GM18951 (cell line): ENCODE measurements at regions not wholly inside any gene's neighbourhood (a gene's known extent, or its start where the extent isn't known, plus 50 kb on each side); places are given as distances from the start of the nearest gene placed in this dataset.
"Not testable (repeated sequence)": the region's sequence is repeated elsewhere in the genome, so short reads cannot be mapped to it uniquely, and the experiment has no call there.

Experiments
- POLR2A ChIP-seq: IDR thresholded peaks from 4 replicates; pipeline ENCODE4 v1.6.1; 2011; ENCODE audit warnings: mild to moderate bottlenecking; ENCODE audit not compliant: insufficient read length, insufficient read depth; ENCODE audit errors: extremely low read depth
- in situ Hi-C: fragments of 300-500 bp; cut with MboI; formaldehyde crosslinking; loops from one replicate; pipeline ENCODE4 v1.12.0; 2022; ENCODE audit warnings: low sequenced_read_pairs, mixed read lengths, inconsistent platforms; ENCODE audit not compliant: unreplicated experiment

DNA sequence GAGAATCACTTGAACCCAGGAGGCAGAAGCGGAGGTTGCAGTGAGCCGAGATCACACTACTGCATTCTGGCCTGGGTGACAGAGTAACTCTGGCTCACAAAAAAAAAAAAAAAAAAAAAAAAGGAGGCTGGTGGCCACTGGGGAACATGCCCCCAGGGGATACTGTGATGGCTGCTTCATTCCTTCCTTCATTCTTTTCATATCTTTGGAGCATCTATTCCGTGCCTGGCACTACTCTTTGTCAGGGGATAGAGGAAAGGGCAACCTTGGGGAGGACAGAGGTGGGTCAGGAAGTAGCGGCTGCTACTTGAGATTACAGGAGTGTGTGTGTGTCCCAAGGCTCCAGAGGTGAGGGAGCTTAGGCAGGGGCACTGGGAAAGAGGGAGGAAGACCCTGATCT is 236.4 kb upstream of the NUPR2 start:
- in situ Hi-C loops, result not testable (repeated sequence)

DNA sequence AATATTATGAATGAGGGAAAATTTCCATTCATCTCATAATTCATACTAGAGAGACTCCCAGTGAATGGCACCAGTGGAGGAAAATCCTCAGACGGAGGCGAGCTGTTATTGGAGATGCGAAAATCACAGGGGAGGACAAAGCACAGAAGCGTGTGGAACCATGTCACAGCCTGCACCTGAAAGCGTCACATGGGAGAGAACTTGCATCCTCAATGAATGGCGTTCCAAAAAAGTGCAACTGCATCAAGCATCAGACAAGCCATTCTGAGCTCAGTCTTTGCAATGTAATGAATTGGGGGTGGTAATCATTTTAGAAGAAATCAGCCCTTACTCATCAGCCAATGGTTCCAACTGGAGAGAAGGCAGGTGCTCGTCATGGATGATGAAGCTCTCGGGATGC is 235.0 kb upstream of the NUPR2 start:
- in situ Hi-C loops, result not testable (repeated sequence)

DNA sequence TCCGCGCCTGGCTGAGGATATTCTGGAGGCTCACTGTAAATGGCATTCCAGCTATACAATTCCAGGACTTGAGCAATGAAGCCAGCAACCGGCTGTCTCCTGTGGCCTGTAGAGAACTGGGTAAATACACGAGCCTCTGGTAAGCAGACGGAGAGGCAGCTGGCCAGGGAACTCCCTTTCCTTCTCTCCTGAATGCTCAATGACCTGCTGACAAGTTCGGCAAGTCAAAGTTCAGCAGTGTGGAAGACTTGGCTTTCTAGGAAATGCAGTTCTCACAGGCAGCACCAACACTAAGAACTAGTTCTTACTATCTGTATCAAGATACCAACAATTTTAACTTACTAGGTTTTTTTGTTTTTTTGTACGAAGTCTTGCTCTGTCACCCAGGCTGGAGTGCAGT is 232.1 kb upstream of the NUPR2 start:
- in situ Hi-C loops, result not testable (repeated sequence)

DNA sequence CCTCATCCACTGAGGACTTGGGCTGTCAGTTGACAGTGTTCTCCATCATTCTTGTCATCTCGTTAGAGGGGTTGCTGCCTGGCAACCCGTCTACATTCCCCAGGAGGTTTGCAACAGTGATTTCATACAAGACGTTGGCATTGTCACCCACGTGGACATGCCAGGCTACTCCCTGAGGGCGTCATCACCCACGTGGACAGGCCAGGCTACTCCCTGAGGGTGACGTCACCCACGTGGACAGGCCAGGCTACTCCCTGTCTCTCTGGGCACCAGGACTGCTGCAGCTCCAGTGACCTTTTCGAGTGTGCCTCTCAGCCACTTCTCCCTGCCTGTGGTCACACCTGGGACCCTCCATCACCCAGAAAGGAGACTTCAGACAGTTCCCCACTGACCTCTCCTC is 212.1 kb upstream of the NUPR2 start:
- in situ Hi-C loops, result not testable (repeated sequence)

DNA sequence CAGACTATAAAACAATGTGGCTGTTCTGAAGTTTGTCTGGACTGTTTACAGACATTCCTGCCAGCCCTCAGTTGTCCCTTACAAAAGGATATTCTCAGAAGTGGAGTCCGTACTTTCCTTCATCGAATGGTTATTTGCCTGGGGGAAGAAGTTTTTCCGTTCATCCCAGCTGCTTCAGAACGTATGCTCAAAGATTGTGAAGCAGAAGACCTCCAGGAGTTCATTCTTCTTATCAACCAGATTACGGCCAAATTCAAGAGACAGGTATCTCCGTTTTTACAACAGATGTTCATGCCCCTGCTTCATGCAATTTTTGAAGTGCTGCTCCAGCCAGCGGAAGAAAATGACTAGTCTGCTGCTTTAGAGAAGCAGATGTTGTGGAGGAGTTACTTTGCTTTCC is 174.3 kb upstream of the NUPR2 start:
- TF ChIP-seq POLR2A, result no peak
- in situ Hi-C loops, result no loop called here

DNA sequence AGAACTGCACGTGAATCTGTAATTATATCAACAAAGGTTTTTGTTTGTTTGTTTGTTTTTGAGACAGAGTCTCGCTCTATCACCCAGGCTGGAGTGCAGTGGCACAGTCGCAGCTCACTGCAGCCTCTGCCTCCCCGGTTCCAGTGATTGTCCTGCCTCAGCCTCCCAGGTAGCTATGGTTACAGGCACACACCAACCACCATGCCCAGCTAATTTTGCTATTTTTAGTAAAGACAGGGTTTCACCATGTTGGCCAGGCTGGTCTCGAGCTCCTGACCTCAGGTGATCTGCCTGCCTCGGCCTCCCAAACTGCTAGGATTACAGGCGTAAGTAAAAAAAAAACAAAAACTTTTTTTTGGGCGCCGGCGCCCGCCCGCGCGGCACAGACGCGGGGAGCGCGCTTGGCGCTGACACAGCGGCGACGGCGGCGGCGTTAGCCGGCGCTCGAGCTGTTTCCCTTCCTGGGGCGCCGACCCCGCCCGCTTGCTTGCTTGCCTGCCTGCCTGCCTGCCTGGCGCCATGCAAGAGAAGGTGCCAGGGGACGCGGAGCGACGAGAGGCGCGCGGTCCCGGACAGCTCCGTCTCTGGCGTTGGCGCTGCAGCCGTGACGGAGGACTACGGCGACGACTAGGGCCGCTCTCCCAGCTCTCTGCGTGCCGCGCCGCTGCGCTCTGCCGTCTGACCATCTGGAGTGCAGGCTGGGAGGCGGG is 171.4 kb upstream of the NUPR2 start:
- in situ Hi-C loops, result no loop called here
- no peak for TF ChIP-seq POLR2A

DNA sequence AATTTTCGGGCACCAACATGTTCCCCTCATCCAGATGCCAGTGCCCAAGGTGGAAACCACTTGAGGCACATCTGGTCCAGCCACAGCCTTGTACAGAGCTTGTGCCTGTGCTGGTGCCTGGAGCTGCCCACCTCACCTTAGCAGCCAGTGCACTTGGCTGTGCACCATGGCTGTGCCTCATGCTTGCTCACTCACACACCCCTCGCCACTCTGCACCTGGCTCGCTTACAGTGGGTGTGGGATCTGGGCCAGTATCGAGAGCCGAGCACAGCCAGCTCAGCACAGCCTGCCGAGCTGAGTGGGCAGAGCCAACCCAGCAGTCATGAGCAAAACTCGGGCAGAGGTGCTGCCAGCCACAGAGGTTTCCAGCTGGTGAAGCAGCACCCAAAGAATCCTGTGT is 139.9 kb upstream of the NUPR2 start:
- no peak for TF ChIP-seq POLR2A
- in situ Hi-C loops, result no loop called here

DNA sequence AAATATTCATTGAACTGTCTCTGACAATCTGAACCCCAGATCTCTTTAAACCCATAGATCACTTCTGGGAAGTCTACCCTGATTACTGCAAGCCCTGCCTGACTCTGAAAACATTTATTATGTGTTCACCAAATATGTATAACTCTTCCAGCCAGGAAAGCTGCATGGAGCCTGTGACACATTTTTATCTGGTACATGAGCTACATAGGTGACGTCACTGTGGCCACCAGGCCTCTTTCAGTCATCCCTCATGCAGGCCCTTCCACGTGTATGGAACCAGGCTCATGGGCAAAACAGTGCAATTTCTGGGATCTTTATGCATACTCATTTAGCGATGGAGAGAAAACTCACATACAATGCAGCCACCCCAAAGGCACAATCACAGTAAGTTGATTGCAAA is 133.9 kb upstream of the NUPR2 start:
- no peak for TF ChIP-seq POLR2A
- in situ Hi-C loops, result no loop called here

DNA sequence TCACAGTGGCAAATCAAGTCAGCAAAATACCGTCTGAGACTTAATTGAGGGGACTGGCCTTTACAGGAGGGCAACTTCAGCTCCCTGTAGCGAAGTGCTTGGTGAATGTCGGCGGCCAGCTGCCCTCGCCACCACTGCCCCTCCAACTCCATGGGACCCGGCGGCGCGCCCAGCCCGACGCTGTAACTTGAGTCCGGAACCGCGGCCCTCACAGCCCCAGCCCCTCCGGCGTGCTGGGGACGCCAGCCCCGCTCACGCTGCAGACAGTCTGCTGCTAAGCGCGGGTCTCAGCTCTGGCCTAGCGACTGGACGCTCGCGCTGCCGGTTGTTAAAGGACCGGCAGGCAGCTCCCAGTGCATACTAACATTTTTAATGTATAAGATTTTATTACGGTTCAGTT is 113.4 kb upstream of the NUPR2 start:
- in situ Hi-C loops, result no loop called here
- no peak for TF ChIP-seq POLR2A

DNA sequence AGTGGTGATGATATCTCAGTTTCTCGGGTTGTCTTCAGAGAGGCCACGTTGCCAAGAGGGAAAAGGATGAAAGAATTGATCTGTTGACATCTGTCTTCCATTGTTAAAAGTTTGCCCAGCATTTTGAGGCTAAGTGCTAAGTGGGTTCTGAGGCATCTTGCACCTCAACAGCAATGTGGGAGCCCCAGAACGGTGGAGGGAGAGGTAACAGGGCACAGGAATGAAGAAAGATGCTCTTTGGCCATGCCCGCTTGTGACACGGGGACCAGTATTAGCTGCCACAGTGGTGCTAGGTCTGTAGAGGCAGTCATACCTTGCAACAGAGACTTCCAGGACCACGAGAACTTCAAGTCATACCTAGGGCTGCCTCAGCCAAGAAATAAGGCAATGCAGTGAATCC is 106.6 kb upstream of the NUPR2 start:
- no peak for TF ChIP-seq POLR2A
- in situ Hi-C loops, result no loop called here

DNA sequence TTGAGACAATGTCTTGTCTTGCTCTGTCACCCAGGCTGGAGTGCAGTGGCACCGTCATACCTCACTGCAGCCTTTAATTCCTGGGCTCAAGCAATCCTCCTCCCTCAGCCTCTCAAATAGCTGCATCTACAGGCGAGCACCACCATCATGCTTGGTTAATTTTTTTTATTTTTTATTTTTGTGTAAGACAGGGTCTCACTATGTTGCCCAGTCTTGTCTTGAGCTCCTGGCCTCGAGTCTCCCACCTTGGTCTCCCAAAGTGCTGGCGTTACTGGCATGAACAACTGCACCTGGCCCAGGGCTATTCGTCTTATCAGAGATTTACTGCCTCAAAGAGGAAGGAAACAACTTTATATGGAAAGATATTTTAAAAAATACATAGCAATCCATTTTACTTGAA is 102.8 kb upstream of the NUPR2 start:
- in situ Hi-C loops, result no loop called here
- TF ChIP-seq POLR2A, result no peak

DNA sequence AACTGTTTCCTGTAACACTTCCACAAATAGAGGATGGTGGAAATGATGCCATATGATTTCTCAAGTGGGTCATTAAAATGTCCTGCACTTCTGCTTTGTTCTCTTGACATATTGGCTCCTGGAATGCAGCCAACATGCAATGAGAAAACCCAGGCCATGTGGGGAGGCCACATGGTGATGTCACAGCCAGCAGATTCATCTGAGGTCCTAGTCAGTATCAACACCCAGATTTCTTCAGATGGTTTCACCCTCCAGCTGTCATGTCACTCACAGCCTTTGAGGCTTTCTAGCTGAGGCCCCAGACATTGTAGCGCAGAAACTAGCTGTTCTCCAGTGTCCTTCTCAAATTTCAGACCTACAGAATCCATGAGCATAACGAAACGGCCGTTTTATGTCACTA is 102.3 kb upstream of the NUPR2 start:
- in situ Hi-C loops, result no loop called here
- no peak for TF ChIP-seq POLR2A

DNA sequence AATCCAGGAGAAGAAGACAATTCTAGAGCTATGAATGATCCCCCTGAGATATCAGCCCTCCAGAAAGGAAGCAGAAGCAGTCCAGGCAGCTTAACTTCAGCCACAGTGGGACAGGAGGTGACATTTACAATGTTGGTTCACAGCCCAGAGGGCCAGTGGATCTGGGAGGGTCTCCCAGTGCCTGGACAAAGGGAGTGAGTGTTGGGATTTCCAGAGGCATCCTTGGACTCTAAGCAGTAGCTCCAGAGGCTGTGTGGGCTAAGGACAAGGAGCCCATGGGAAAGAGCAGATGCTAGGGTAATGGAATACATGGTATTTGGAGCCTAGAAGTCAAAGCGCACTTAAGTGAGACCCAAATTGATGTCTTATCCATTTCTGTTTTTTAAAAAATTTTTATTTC is 97.4 kb upstream of the NUPR2 start:
- no peak for TF ChIP-seq POLR2A
- in situ Hi-C loops, result no loop called here

DNA sequence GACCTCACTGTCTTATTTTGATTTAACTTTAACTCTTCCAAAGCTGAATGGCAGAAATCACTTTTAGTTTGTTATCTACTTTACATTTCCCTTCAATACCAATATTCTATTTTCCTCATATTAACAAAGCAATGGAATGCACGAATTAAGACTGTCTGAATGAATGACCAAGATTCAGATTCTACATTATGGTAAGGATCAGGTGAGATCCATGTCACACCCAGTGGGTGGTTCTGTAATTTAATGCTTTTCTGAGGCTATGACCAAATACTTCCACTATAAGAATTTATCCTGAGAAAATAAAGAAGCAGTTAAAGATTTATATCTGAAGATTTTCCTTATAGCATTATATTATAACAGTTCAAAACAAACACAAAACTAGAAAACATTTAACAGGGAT is 90.2 kb upstream of the NUPR2 start:
- no peak for TF ChIP-seq POLR2A
- in situ Hi-C loops, result no loop called here

DNA sequence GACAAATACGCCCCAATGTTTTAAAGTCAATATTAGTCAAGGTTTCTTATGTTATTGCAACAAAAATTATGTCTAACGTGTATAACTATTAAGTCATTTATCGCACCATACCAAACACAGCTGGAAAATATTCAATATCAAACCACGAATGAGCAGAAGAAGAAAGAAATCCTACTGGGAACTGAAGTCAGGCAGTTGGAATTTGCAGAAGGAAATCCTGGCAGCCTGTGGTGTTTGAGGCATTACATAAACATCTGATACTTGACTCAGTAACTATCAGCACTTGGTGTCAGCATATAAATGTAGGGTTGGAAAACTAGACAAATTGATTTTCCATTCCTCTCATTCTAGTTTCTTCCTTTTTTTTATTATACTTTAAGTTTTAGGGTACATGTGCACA is 83.4 kb upstream of the NUPR2 start:
- TF ChIP-seq POLR2A, result no peak
- in situ Hi-C loops, result no loop called here

DNA sequence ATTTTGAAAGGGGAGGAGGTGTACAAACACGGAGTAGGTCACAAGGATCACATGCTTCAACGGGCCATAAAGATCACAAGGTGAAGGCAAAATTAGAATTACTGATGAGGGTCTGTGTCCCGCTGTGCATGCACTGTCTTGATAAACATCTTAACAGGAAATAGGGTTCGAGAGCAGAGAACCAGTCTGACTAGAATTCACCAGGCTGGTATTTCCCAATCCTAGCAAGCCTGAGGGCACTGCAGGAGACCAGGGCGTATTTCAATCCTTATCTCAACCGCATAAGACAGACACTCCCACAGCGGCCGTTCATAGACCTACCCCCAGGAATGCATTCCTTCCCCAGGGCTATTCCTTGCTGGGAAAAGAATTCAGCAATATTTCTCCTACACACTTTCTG is 80.0 kb upstream of the NUPR2 start:
- in situ Hi-C loops, result not testable (repeated sequence)
